Mesendoderm (in vitro differentiated cells): ENCODE measurements at regions not wholly inside any gene's neighbourhood (a gene's known extent, or its start where the extent isn't known, plus 50 kb on each side); places are given as distances from the start of the nearest gene placed in this dataset.
"Not testable (repeated sequence)": the region's sequence is repeated elsewhere in the genome, so short reads cannot be mapped to it uniquely, and the experiment has no call there.

Experiments
- DNase-seq: peaks from one replicate; pipeline ENCODE4 v3.0.0; 2013
- H2AK5ac ChIP-seq: 2 replicates; pipeline ENCODE4 v1.6.1; 2013; ENCODE audit warnings: low read length, inconsistent platforms
- H2BK120ac ChIP-seq: 2 replicates; pipeline ENCODE4 v1.6.1; 2013; ENCODE audit warnings: low read depth, mild to moderate bottlenecking, low read length, moderate library complexity, mixed read lengths
- H2BK15ac ChIP-seq: replicated peaks from 2 replicates; pipeline ENCODE4 v1.6.1; 2013; ENCODE audit warnings: low read depth, mild to moderate bottlenecking, moderate library complexity
- H2BK5ac ChIP-seq: 2 replicates; pipeline ENCODE4 v1.6.1; 2013; ENCODE audit warnings: low read length, inconsistent platforms
- H3K18ac ChIP-seq: 2 replicates; pipeline ENCODE4 v1.6.1; 2013; ENCODE audit warnings: mild to moderate bottlenecking, low read length, mixed read lengths
- H3K23ac ChIP-seq: one replicate; pipeline ENCODE4 v1.6.1; 2013; ENCODE audit warnings: low read length
- H3K27ac ChIP-seq: 2 replicates; pipeline ENCODE4 v1.5.1; 2013; ENCODE audit warnings: low read depth, mild to moderate bottlenecking, inconsistent platforms, low read length, moderate library complexity
- H3K27me3 ChIP-seq: 2 replicates; pipeline ENCODE4 v1.6.1; 2013; ENCODE audit warnings: low read length, control low read depth, mild to moderate bottlenecking, inconsistent platforms; ENCODE audit not compliant: insufficient read depth, poor library complexity
- H3K36me3 ChIP-seq: 2 replicates; pipeline ENCODE4 v1.6.1; 2013; ENCODE audit warnings: low read length, inconsistent platforms; ENCODE audit not compliant: control insufficient read depth, insufficient read depth
- H3K4ac ChIP-seq: one replicate; pipeline ENCODE4 v1.6.1; 2013; ENCODE audit warnings: low read depth, mild to moderate bottlenecking, low read length, moderate library complexity
- H3K4me1 ChIP-seq: 2 replicates; pipeline ENCODE4 v1.6.1; 2013; ENCODE audit warnings: low read depth, low read length, inconsistent platforms; ENCODE audit not compliant: control insufficient read depth
- H3K4me2 ChIP-seq: 2 replicates; pipeline ENCODE4 v1.6.1; 2013; ENCODE audit warnings: low read length
- H3K4me3 ChIP-seq: 2 replicates; pipeline ENCODE4 v1.5.1; 2013; ENCODE audit warnings: mild to moderate bottlenecking, low read length
- H3K56ac ChIP-seq: one replicate; pipeline ENCODE4 v1.6.1; 2013; ENCODE audit warnings: low read length
- H3K79me1 ChIP-seq: 2 replicates; pipeline ENCODE4 v1.6.1; 2013; ENCODE audit warnings: low read length, inconsistent platforms
- H3K79me2 ChIP-seq: 2 replicates; pipeline ENCODE4 v1.6.1; 2013; ENCODE audit warnings: mild to moderate bottlenecking, low read length; ENCODE audit not compliant: control insufficient read depth, insufficient read depth
- H3K9ac ChIP-seq: 2 replicates; pipeline ENCODE4 v1.6.1; 2013; ENCODE audit warnings: low read length, inconsistent platforms
- H4K5ac ChIP-seq: one replicate; pipeline ENCODE4 v1.6.1; 2013; ENCODE audit warnings: low read length
- H4K8ac ChIP-seq: one replicate; pipeline ENCODE4 v1.6.1; 2013; ENCODE audit warnings: low read depth, mild to moderate bottlenecking, control low read depth, low read length, moderate library complexity
- WGBS: extraction: QIAGEN DNeasy Blood & Tissue Kit; methylation state at CpG from one replicate; pipeline ENCODE4 v1.1.7; 2013; ENCODE audit warnings: low lambda C conversion rate, missing lambda C conversion rate; ENCODE audit not compliant: insufficient coverage; ENCODE audit errors: extremely low coverage; 5-methylcytosine and 5-hydroxymethylcytosine counted together

GRCh38 chr5:1959231-1959630 lies 76.5 kb upstream of the IRX4 start:
- no peak for DNase-seq
- no peaks in the 10 kb centered on the region for H3K4me1 ChIP-seq
- no peak overlapping the region for H2BK120ac ChIP-seq
- no peak overlapping the region for H3K4me3 ChIP-seq
- no peaks in the 10 kb centered on the region for H3K79me1 ChIP-seq
- H3K79me2 ChIP-seq, result no peaks in the 10 kb centered on the region
- H3K4ac ChIP-seq, result no peak overlapping the region
- no peak overlapping the region for H2AK5ac ChIP-seq
- H2BK15ac ChIP-seq, result no peak overlapping the region
- no peaks in the 10 kb centered on the region for H3K36me3 ChIP-seq
- no peaks in the 10 kb centered on the region for H3K27me3 ChIP-seq
- no peak overlapping the region for H3K27ac ChIP-seq
- H3K56ac ChIP-seq, result no peak overlapping the region
- no peak overlapping the region for H3K23ac ChIP-seq
- no peak overlapping the region for H2BK5ac ChIP-seq
- WGBS, result no CpG with 5 or more reads among the region's 7 CpGs
- H3K18ac ChIP-seq, result no peak overlapping the region
- no peak overlapping the region for H4K8ac ChIP-seq
- H3K9ac ChIP-seq, result no peak overlapping the region
- no peak overlapping the region for H3K4me2 ChIP-seq
- no peak overlapping the region for H4K5ac ChIP-seq

GRCh38 chr5:1958211-1959010 lies 75.7 kb upstream of the IRX4 start:
- Histone ChIP-seq H2AK5ac (no peak overlapping the region), H3K79me2 (no peaks in the 10 kb centered on the region), H3K9ac (no peak overlapping the region), H4K5ac (no peak overlapping the region), H3K4me3 (no peak overlapping the region), H3K18ac (no peak overlapping the region), H3K56ac (no peak overlapping the region), H3K4me2 (no peak overlapping the region), H3K79me1 (no peaks in the 10 kb centered on the region), H3K4me1 (no peaks in the 10 kb centered on the region), H2BK15ac (no peak overlapping the region), H4K8ac (no peak overlapping the region), H3K27ac (no peak overlapping the region), H3K27me3 (no peaks in the 10 kb centered on the region), H2BK5ac (no peak overlapping the region), H3K4ac (no peak overlapping the region), H3K23ac (no peak overlapping the region), H2BK120ac (no peak overlapping the region), H3K36me3 (no peaks in the 10 kb centered on the region)
- WGBS, result no CpG with 5 or more reads among the region's 17 CpGs
- DNase-seq, result no peak

- no peaks in the 10 kb centered on the region for H3K79me1 ChIP-seq
- no peak overlapping the region for H2BK15ac ChIP-seq
- H2BK120ac ChIP-seq, result no peak overlapping the region
- H2AK5ac ChIP-seq, result no peak overlapping the region
- H3K27me3 ChIP-seq, result no peaks in the 10 kb centered on the region
- no peak for DNase-seq
- H3K18ac ChIP-seq, result no peak overlapping the region
- no peak overlapping the region for H4K5ac ChIP-seq
- no peak overlapping the region for H4K8ac ChIP-seq
- H3K56ac ChIP-seq, result no peak overlapping the region
- no peak overlapping the region for H3K27ac ChIP-seq
- no CpG with 5 or more reads among the region's 6 CpGs for WGBS
- no peak overlapping the region for H3K4me2 ChIP-seq
- no peak overlapping the region for H3K4ac ChIP-seq
- no peaks in the 10 kb centered on the region for H3K36me3 ChIP-seq
- H3K79me2 ChIP-seq, result no peaks in the 10 kb centered on the region
- H3K23ac ChIP-seq, result no peak overlapping the region
- no peaks in the 10 kb centered on the region for H3K4me1 ChIP-seq
- no peak overlapping the region for H3K9ac ChIP-seq
- no peak overlapping the region for H2BK5ac ChIP-seq
- no peak overlapping the region for H3K4me3 ChIP-seq
Measured at GRCh38 chr5:1955586-1955985, 72.9 kb upstream of the IRX4 start.

GRCh38 chr5:1953710-1954109 lies 71.0 kb upstream of the IRX4 start:
- H3K56ac ChIP-seq, H3K4me1 ChIP-seq, H3K79me1 ChIP-seq, H3K4me2 ChIP-seq, H3K27me3 ChIP-seq, DNase-seq, H3K9ac ChIP-seq, H3K4me3 ChIP-seq, H3K23ac ChIP-seq, H3K36me3 ChIP-seq, H4K8ac ChIP-seq, H3K27ac ChIP-seq, H3K4ac ChIP-seq, H3K18ac ChIP-seq, H4K5ac ChIP-seq, H2BK15ac ChIP-seq, H3K79me2 ChIP-seq, H2BK5ac ChIP-seq, H2AK5ac ChIP-seq, H2BK120ac ChIP-seq: not testable (repeated sequence)
- WGBS, result no CpG with 5 or more reads among the region's 5 CpGs

- Histone ChIP-seq H2AK5ac (no peak overlapping the region), H3K4me2 (peak overlapping the region; percentile 8), H3K27me3 (no peaks in the 10 kb centered on the region), H3K4ac (no peak overlapping the region), H3K36me3 (no peaks in the 10 kb centered on the region), H3K4me3 (no peak overlapping the region), H2BK15ac (no peak overlapping the region), H3K79me2 (no peaks in the 10 kb centered on the region), H4K5ac (no peak overlapping the region), H2BK120ac (no peak overlapping the region), H4K8ac (no peak overlapping the region), H3K79me1 (no peaks in the 10 kb centered on the region), H3K4me1 (no peaks in the 10 kb centered on the region), H3K56ac (peak overlapping the region; percentile 18), H3K27ac (no peak overlapping the region), H2BK5ac (no peak overlapping the region), H3K9ac (peak overlapping the region; percentile 5), H3K23ac (no peak overlapping the region), H3K18ac (no peak overlapping the region)
- no CpG with 5 or more reads among the region's 20 CpGs for WGBS
- DNase-seq, result peak; percentile 64
Measured at GRCh38 chr5:1952444-1953099, 69.8 kb upstream of the IRX4 start.
